Fibroblast of upper back skin (primary cell): ENCODE measurements at regions not wholly inside any gene's neighbourhood (a gene's known extent, or its start where the extent isn't known, plus 50 kb on each side); places are given as distances from the start of the nearest gene placed in this dataset.

Experiments
- DNase-seq: peaks from one replicate; pipeline ENCODE4 v3.0.0-alpha.2; 2013

- DNase-seq = no peak
Measured at GRCh38 chr3:159560214-159560979, 428.2 kb upstream of the IL12A start.

GRCh38 chr3:159565313-159565712 is 423.3 kb upstream of the IL12A start:
- DNase-seq = no peak

GRCh38 chr3:159583662-159584061 is 405.0 kb upstream of the IL12A start:
- peak; percentile 46 for DNase-seq

GRCh38 chr3:159584421-159584820 is 404.2 kb upstream of the IL12A start:
- DNase-seq = peak; percentile 56

- peak; percentile 53 for DNase-seq
Measured at GRCh38 chr3:159586571-159587202, 401.9 kb upstream of the IL12A start.

- no peak for DNase-seq
Measured at GRCh38 chr3:159593927-159594605, 394.6 kb upstream of the IL12A start.

DNA sequence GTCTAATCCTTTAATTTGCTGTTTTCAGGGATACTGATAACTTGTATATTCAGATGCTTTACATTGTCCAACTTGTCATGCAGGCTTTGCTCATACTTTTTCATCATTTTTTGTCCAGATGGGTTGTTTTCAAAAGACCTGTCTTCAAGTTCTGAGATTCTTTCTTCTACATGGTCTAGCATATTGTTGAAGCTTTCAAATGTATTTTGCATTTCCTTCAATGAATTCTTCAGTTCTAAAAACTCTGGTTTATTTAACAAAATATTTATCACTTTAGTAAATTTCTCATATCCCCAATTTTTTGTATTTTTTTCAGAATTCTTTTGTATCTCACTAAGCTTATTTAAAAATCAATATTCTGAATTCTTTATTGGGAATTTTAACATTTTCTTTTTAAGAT is 388.3 kb upstream of the IL12A start:
- no peak for DNase-seq

GRCh38 chr3:159604151-159604581 is 384.5 kb upstream of the IL12A start:
- peak; percentile 76 for DNase-seq

GRCh38 chr3:159605101-159605500 is 383.5 kb upstream of the IL12A start:
- no peak for DNase-seq

DNA sequence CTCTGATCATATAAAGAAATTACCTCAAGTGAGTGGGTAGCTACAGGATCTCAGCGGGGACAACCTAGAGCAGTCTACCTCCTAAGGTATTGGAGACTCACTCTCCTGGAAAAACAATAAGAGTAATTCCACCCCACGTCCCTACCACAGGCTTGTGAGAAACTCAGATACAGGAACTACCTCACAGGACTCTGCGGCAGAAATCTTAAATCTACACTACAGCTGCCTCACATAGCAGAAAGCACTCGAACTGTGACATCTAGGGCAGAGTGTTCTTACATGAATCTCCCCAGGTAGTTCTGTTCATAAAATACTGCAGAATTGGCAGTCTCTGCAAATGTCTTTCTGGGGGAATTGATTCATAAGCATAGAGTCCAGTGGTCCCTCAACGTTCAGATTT is 382.9 kb upstream of the IL12A start:
- DNase-seq = no peak

DNA sequence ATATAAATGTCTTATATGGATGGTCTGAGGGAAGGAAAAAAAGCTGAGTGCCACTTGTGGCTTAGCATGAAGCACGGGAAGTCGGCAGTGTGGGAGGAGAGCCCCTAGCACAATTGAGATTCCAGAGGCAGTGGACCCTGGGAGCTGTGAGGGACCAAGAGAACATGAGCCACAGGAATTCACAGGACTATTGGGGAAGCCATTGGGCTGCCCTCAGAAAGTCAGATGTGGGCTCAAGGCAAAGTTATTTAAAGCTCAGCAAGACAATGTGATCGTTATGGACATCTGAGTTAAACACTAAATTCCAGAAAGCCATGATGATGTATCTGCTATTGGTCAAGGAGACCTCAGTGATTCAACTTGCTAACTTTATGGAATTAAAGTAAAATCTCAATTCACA is 380.8 kb upstream of the IL12A start:
- DNase-seq = peak; percentile 29

GRCh38 chr3:159608311-159608710 is 380.3 kb upstream of the IL12A start:
- no peak for DNase-seq

DNA sequence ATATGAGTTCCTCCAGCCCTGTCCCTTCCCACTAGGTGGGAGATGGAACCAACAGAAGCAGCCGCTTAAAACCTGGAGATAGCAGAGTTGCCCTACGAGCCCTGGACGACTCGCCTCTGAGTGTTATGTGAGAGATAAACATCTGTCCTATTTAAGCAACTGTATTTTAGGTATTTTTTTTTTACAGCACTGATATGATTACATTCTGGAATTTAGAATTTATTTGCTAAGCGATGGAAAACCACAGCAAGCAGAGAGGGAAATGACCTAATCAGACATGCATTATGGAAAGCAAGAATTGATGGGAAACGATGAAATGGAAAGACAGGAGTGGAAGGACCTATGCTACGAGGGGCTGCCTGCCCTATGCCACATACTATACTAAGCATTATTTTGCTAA is 379.0 kb upstream of the IL12A start:
- DNase-seq = peak; percentile 61

GRCh38 chr3:159616234-159616825 is 372.3 kb upstream of the IL12A start:
- peak; percentile 68 for DNase-seq

DNA sequence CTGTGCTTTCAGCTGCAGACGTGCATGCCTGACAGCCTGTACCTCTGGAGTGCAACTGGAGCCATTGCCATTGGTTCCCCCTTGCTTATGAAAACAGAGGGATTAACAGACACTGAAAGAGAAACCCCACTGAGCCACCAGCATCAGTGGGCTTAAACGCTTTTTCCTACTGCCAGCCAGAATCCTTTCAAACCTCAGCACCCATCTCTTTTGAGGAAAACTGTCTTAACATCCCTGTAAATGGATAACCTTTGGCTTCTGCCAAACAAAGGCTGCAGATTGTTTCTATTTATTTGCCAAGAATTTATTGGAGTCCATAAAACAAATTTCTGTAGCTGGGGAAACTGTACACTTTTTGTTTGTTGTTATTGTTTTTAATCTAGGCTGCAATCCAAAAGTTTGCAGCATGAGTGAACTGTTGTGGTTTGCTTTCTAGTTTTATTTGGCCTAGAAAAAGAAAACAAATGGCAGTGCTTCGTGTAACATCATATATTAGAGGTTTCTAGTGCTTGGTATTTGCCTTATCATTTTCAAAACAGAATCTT is 369.2 kb upstream of the IL12A start:
- no peak for DNase-seq

DNA sequence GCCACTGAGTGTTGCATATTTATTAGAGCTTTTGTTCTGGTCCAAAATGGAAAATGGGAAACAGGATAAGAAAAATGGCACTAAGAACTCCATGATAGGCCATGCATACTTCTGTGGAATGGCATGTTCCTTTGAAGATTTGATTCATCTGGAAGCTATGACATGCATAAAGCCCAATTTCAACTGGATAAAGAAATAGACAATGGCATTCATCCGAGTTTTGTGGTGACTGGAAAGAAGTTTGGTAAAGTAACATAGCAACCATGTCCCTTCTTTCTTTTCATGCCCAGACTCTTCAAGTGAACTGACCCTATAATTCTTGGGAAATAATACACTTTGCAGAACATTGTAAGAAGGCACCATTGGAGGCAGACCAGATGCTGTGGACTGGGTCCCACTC is 368.4 kb upstream of the IL12A start:
- DNase-seq = peak; percentile 49

GRCh38 chr3:159620873-159621272 is 367.8 kb upstream of the IL12A start:
- DNase-seq = peak; percentile 82

GRCh38 chr3:159624616-159625015 is 364.0 kb upstream of the IL12A start:
- DNase-seq = no peak

GRCh38 chr3:159625594-159625993 is 363.0 kb upstream of the IL12A start:
- no peak for DNase-seq

DNA sequence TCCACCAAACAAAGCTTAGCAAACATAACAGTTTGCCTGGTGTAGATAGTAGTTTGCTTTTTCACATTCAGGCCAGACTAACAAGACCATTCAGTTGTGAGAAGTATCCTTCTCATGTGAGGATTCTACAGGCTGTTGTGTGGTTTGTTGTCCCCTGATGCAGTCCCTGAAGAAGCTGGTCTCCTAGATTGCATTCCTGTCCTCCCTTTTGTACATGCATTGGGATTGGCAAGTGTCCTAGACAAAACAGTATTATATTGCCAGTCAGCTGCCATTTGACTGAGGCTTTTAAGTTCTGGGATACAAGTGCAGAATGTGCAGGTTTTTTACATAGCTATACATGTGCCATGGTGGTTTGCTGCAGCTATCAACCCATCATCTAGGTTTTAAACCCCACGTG is 362.0 kb upstream of the IL12A start:
- no peak for DNase-seq

DNA sequence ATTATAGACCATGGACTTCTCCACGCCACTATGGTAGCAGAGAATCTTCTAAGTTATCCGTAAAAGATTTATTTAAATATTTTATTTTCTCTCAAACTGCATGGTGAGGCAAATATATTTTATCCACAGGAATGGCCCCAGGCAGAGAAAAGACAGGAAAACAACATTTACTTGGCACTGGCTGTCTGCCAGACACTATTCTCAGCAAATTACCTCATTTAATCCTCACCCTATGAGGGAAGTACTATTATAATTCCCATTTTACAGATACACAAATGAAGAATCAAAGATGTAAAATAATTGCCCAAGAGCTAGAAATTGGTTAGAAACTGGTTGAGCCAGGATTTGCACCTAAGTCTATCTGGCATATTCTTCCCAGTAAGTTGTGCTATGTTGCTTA is 361.4 kb upstream of the IL12A start:
- no peak for DNase-seq

- DNase-seq = no peak
Measured at GRCh38 chr3:159627634-159628033, 361.0 kb upstream of the IL12A start.

GRCh38 chr3:159629329-159630084 is 359.1 kb upstream of the IL12A start:
- no peak for DNase-seq
